ENCODE measurements at regions not wholly inside any gene's neighbourhood (a gene's known extent, or its start where the extent isn't known, plus 50 kb on each side); places are given as distances from the start of the nearest gene placed in this dataset.
A peak's percentile ranks its signal among the peaks of the same experiment; 100 is the strongest.

- H4K20me1 ChIP-seq (ENCODE audit: insufficient read depth, low read length, poor library complexity, severe bottlenecking): no peaks in the 10 kb centered on the region
- H3K9ac ChIP-seq (ENCODE audit: low read depth, low read length, poor library complexity, severe bottlenecking): no peak overlapping the region
- no peak overlapping the region for H2AFZ ChIP-seq (ENCODE audit: low read length)
- no peak overlapping the region for H3K4me2 ChIP-seq (ENCODE audit: low read depth, low read length, poor library complexity, severe bottlenecking)
- no peaks in the 10 kb centered on the region for H3K79me2 ChIP-seq (ENCODE audit: insufficient read depth, low read length)
- no peaks in the 10 kb centered on the region for H3K9me2 ChIP-seq (replicated peaks; ENCODE audit: low read depth, low read length)
- H3K36me3 ChIP-seq (ENCODE audit: insufficient read depth, low read length): no peaks in the 10 kb centered on the region
- H3K4me1 ChIP-seq (ENCODE audit: insufficient read depth, low read length, poor library complexity, severe bottlenecking): peaks cover 35% of the 10 kb centered on the region
- no peaks in the 10 kb centered on the region for H3K27me3 ChIP-seq (ENCODE audit: insufficient read depth, low read length, poor library complexity, severe bottlenecking)
- no peaks in the 10 kb centered on the region for H3K9me3 ChIP-seq (ENCODE audit: insufficient read depth, low read depth, low read length)
- H3K4me3 ChIP-seq (ENCODE audit: low read length, poor library complexity, severe bottlenecking): no peak overlapping the region
- TF ChIP-seq EZH2phosphoT487 (IDR thresholded peaks at IDR 0.05; ENCODE audit: borderline replicate concordance): no peak
- TF ChIP-seq CTCF (conservative IDR thresholded peaks at IDR 0.05; ENCODE audit: low read length): no peak
- no peaks in the 10 kb centered on the region for H3F3A ChIP-seq (ENCODE audit: low read depth)
These were observed 93.4 kb downstream of the ABHD5 start for GRCh38 chr3:43783987-43784639.

GRCh38 chr3:43784640-43785011 is 93.9 kb downstream of the ABHD5 start:
- H3K27me3 ChIP-seq (ENCODE audit: insufficient read depth, low read length, poor library complexity, severe bottlenecking): no peaks in the 10 kb centered on the region
- H3K4me2 ChIP-seq (ENCODE audit: low read depth, low read length, poor library complexity, severe bottlenecking): no peak overlapping the region
- no peaks in the 10 kb centered on the region for H3K79me2 ChIP-seq (ENCODE audit: insufficient read depth, low read length)
- H3F3A ChIP-seq (ENCODE audit: low read depth): no peaks in the 10 kb centered on the region
- H3K9ac ChIP-seq (ENCODE audit: low read depth, low read length, poor library complexity, severe bottlenecking): no peak overlapping the region
- no peaks in the 10 kb centered on the region for H3K36me3 ChIP-seq (ENCODE audit: insufficient read depth, low read length)
- no peak overlapping the region for H2AFZ ChIP-seq (ENCODE audit: low read length)
- no peaks in the 10 kb centered on the region for H3K9me2 ChIP-seq (replicated peaks; ENCODE audit: low read depth, low read length)
- H4K20me1 ChIP-seq (ENCODE audit: insufficient read depth, low read length, poor library complexity, severe bottlenecking): no peaks in the 10 kb centered on the region
- peaks cover 35% of the 10 kb centered on the region for H3K4me1 ChIP-seq (ENCODE audit: insufficient read depth, low read length, poor library complexity, severe bottlenecking)
- no peaks in the 10 kb centered on the region for H3K9me3 ChIP-seq (ENCODE audit: insufficient read depth, low read depth, low read length)
- TF ChIP-seq EZH2phosphoT487 (IDR thresholded peaks at IDR 0.05; ENCODE audit: borderline replicate concordance) (no peak), CTCF (conservative IDR thresholded peaks at IDR 0.05; ENCODE audit: low read length) (no peak)
- H3K4me3 ChIP-seq (ENCODE audit: low read length, poor library complexity, severe bottlenecking): no peak overlapping the region

GRCh38 chr3:43785551-43785950 is 94.8 kb downstream of the ABHD5 start:
- Histone ChIP-seq H3K9ac (ENCODE audit: low read depth, low read length, poor library complexity, severe bottlenecking) (peak overlapping the region; percentile 21), H3F3A (ENCODE audit: low read depth) (no peaks in the 10 kb centered on the region), H3K4me2 (ENCODE audit: low read depth, low read length, poor library complexity, severe bottlenecking) (peak overlapping the region; percentile 70), H3K79me2 (ENCODE audit: insufficient read depth, low read length) (no peaks in the 10 kb centered on the region), H3K4me3 (ENCODE audit: low read length, poor library complexity, severe bottlenecking) (peak overlapping the region; percentile 44), H3K9me3 (ENCODE audit: insufficient read depth, low read depth, low read length) (no peaks in the 10 kb centered on the region), H4K20me1 (ENCODE audit: insufficient read depth, low read length, poor library complexity, severe bottlenecking) (no peaks in the 10 kb centered on the region), H2AFZ (ENCODE audit: low read length) (no peak overlapping the region), H3K4me1 (ENCODE audit: insufficient read depth, low read length, poor library complexity, severe bottlenecking) (peaks cover 35% of the 10 kb centered on the region), H3K9me2 (replicated peaks; ENCODE audit: low read depth, low read length) (no peaks in the 10 kb centered on the region), H3K27me3 (ENCODE audit: insufficient read depth, low read length, poor library complexity, severe bottlenecking) (no peaks in the 10 kb centered on the region), H3K36me3 (ENCODE audit: insufficient read depth, low read length) (no peaks in the 10 kb centered on the region)
- TF ChIP-seq CTCF (conservative IDR thresholded peaks at IDR 0.05; ENCODE audit: low read length) (no peak), EZH2phosphoT487 (IDR thresholded peaks at IDR 0.05; ENCODE audit: borderline replicate concordance) (no peak)

All from Loucy (cell line).